ENCODE measurements at regions not wholly inside any gene's neighbourhood (a gene's known extent, or its start where the extent isn't known, plus 50 kb on each side); places are given as distances from the start of the nearest gene placed in this dataset.
A peak's percentile ranks its signal among the peaks of the same experiment; 100 is the strongest.

GRCh38 chr9:20014168-20014567 is 225.3 kb upstream of the SLC24A2 start:
- TF ChIP-seq JUN (IDR thresholded peaks at IDR 0.05; ENCODE audit: borderline replicate concordance, insufficient read depth, insufficient read length, low read depth) (peak; percentile 60), MYC (IDR thresholded peaks at IDR 0.05; ENCODE audit: low read depth, low read length) (no peak)
- Histone ChIP-seq H3K9me1 (replicated peaks; ENCODE audit: control insufficient read depth, extremely low read depth, insufficient read depth, low read length) (no peaks in the 10 kb centered on the region), H3K36me3 (ENCODE audit: control insufficient read depth in 2 of 2, extremely low read depth in 1 of 2, insufficient read depth in 2 of 2, low read length in 2 of 2) (no peaks in the 10 kb centered on the region), H3K27ac (ENCODE audit: insufficient read depth, low read depth, low read length) (peak overlapping the region; percentile 20), H3K4me2 (ENCODE audit: insufficient read depth, low read length) (no peak overlapping the region), H3K9me3 (replicated peaks; ENCODE audit: control insufficient read depth, insufficient read depth, low read length) (no peaks in the 10 kb centered on the region), H3K9ac (replicated peaks; ENCODE audit: extremely low read depth, insufficient read depth, low read length) (no peak overlapping the region), H2AFZ (ENCODE audit: low read depth, low read length) (no peak overlapping the region), H3K4me3 (replicated peaks in 1 of 3; ENCODE audit: insufficient read depth in 1 of 3, low read depth in 1 of 3, low read length in 3 of 3) (no peak overlapping the region), H3K79me2 (ENCODE audit: control insufficient read depth, insufficient read depth, low read length) (no peaks in the 10 kb centered on the region), H3K27me3 (ENCODE audit: control insufficient read depth in 2 of 2, insufficient read depth in 2 of 2, low read length in 2 of 2) (no peaks in the 10 kb centered on the region), H4K20me1 (replicated peaks; ENCODE audit: control insufficient read depth, extremely low read depth, insufficient read depth, low read length) (no peaks in the 10 kb centered on the region), H3K4me1 (ENCODE audit: control insufficient read depth, extremely low read depth, insufficient read depth, low read length) (peaks cover 12% of the 10 kb centered on the region)
- CTCF ChIA-PET = no interaction called here
- DNase-seq (ENCODE audit: low read depth, low spot score) = peak; percentile 46
- FAIRE-seq = no peak
- no TSS peak for BruUV-seq (replicated peaks)
- intact Hi-C loops (cut with micrococcal nuclease) = loop anchor here (1.0 kb wide), 2 partner anchors 14 to 38 kb away; no protein-coding TSS in a partner anchor
- POLR2A ChIA-PET = no interaction called here
- dilution Hi-C loops (cut with MboI; ENCODE audit: extremely low pct_ligation_motif_present, low sequenced_read_pairs) = no loop called here

- TF ChIP-seq GATA2 (IDR thresholded peaks at IDR 0.05; ENCODE audit: insufficient read depth, insufficient read length, low read depth, low read length) (no peak), EZH2 (IDR thresholded peaks at IDR 0.05; ENCODE audit: borderline replicate concordance, low read depth, low read length, severe bottlenecking) (no peak), POLR2A (IDR thresholded peaks at IDR 0.05; ENCODE audit: low read depth, low read length) (no peak), JUN (IDR thresholded peaks at IDR 0.05; ENCODE audit: borderline replicate concordance, insufficient read depth, insufficient read length, low read depth) (no peak), CTCF (IDR thresholded peaks at IDR 0.05; ENCODE audit: extremely low read depth in 1 of 2, insufficient read depth in 1 of 2, low read depth in 1 of 2, low read length in 2 of 2) (no peak), POLR2AphosphoS5 (IDR thresholded peaks at IDR 0.05; ENCODE audit: insufficient read depth, low read depth, low read length) (no peak), FOS (IDR thresholded peaks at IDR 0.05; ENCODE audit: borderline replicate concordance, insufficient read depth, low read length) (no peak), MYC (IDR thresholded peaks at IDR 0.05; ENCODE audit: low read depth, low read length) (no peak), MAX (IDR thresholded peaks at IDR 0.05; ENCODE audit: insufficient read depth, insufficient read length) (no peak)
- dilution Hi-C loops (cut with MboI; ENCODE audit: extremely low pct_ligation_motif_present, low sequenced_read_pairs) = no loop called here
- Histone ChIP-seq H2AFZ (ENCODE audit: low read depth, low read length) (no peak overlapping the region), H3K4me2 (ENCODE audit: insufficient read depth, low read length) (no peak overlapping the region), H3K36me3 (ENCODE audit: control insufficient read depth in 2 of 2, extremely low read depth in 1 of 2, insufficient read depth in 2 of 2, low read length in 2 of 2) (no peaks in the 10 kb centered on the region), H3K9me1 (replicated peaks; ENCODE audit: control insufficient read depth, extremely low read depth, insufficient read depth, low read length) (no peaks in the 10 kb centered on the region), H3K9ac (replicated peaks; ENCODE audit: extremely low read depth, insufficient read depth, low read length) (no peak overlapping the region), H3K27me3 (ENCODE audit: control insufficient read depth in 2 of 2, insufficient read depth in 2 of 2, low read length in 2 of 2) (no peaks in the 10 kb centered on the region), H3K9me3 (replicated peaks; ENCODE audit: control insufficient read depth, insufficient read depth, low read length) (no peaks in the 10 kb centered on the region), H3K79me2 (ENCODE audit: control insufficient read depth, insufficient read depth, low read length) (no peaks in the 10 kb centered on the region), H4K20me1 (replicated peaks; ENCODE audit: control insufficient read depth, extremely low read depth, insufficient read depth, low read length) (no peaks in the 10 kb centered on the region), H3K27ac (ENCODE audit: insufficient read depth, low read depth, low read length) (no peak overlapping the region), H3K4me3 (replicated peaks in 1 of 3; ENCODE audit: insufficient read depth in 1 of 3, low read depth in 1 of 3, low read length in 3 of 3) (no peak overlapping the region), H3K4me1 (ENCODE audit: control insufficient read depth, extremely low read depth, insufficient read depth, low read length) (peaks cover 12% of the 10 kb centered on the region)
- ChIA-PET CTCF (no interaction called here), POLR2A (no interaction called here)
- DNase-seq (ENCODE audit: low read depth, low spot score) (no peak), FAIRE-seq (no peak)
- intact Hi-C loops (cut with micrococcal nuclease) = no loop called here
- no TSS peak for BruUV-seq (replicated peaks)
Observed at GRCh38 chr9:20012232-20012631, 223.4 kb upstream of the SLC24A2 start.

Measured in endothelial cell of umbilical vein (primary cell).